Endodermal cell (in vitro differentiated cells): ENCODE measurements at regions not wholly inside any gene's neighbourhood (a gene's known extent, or its start where the extent isn't known, plus 50 kb on each side); places are given as distances from the start of the nearest gene placed in this dataset.

Experiments used
- DNase-seq: peaks from one replicate; pipeline ENCODE4 v3.0.0-alpha.2; 2017
- H3K27ac ChIP-seq: 2 replicates; pipeline ENCODE4 v1.5.1; 2013; ENCODE audit warnings: mild to moderate bottlenecking, low read depth, low read length, moderate library complexity
- H3K27me3 ChIP-seq: 2 replicates; pipeline ENCODE4 v1.6.1; 2013; ENCODE audit warnings: mild to moderate bottlenecking, low read length, moderate library complexity; ENCODE audit not compliant: insufficient read depth, control insufficient read depth, poor library complexity, severe bottlenecking
- H3K36me3 ChIP-seq: 2 replicates; pipeline ENCODE4 v1.7.0; 2013; ENCODE audit warnings: mild to moderate bottlenecking, low read length, moderate library complexity; ENCODE audit not compliant: control insufficient read depth, insufficient read depth
- H3K4me1 ChIP-seq: one replicate; pipeline ENCODE4 v1.7.0; 2013; ENCODE audit warnings: low read length; ENCODE audit not compliant: control insufficient read depth, insufficient read depth
- H3K4me3 ChIP-seq: 2 replicates; pipeline ENCODE4 v1.5.1; 2013; ENCODE audit warnings: mild to moderate bottlenecking, low read length, moderate library complexity
- H3K9ac ChIP-seq: 2 replicates; pipeline ENCODE4 v1.6.1; 2013; ENCODE audit warnings: mild to moderate bottlenecking, low read length, moderate library complexity; ENCODE audit not compliant: poor library complexity, severe bottlenecking; ENCODE audit errors: extremely low read depth
- H3K9me3 ChIP-seq: 2 replicates; pipeline ENCODE4 v1.6.1; 2013; ENCODE audit warnings: mild to moderate bottlenecking, low read length, moderate library complexity; ENCODE audit not compliant: control insufficient read depth
- H3K27ac Mint-ChIP-seq: 2 replicates; pipeline ENCODE4 v1.8.0; 2020; ENCODE audit warnings: mixed read lengths
- H3K27me3 Mint-ChIP-seq: 2 replicates; pipeline ENCODE4 v1.8.0; 2021; ENCODE audit warnings: mild to moderate bottlenecking, mixed read lengths; ENCODE audit not compliant: insufficient read depth
- H3K36me3 Mint-ChIP-seq: 2 replicates; pipeline ENCODE4 v1.8.0; 2020; ENCODE audit warnings: low read depth, mixed read lengths
- H3K4me1 Mint-ChIP-seq: 2 replicates; pipeline ENCODE4 v1.8.0; 2020; ENCODE audit warnings: mixed read lengths
- H3K4me3 Mint-ChIP-seq: 2 replicates; pipeline ENCODE4 v1.8.0; 2020; ENCODE audit warnings: mild to moderate bottlenecking, moderate library complexity, mixed read lengths
- H3K9me3 Mint-ChIP-seq: 2 replicates; pipeline ENCODE4 v1.8.0; 2020; ENCODE audit warnings: mild to moderate bottlenecking, mixed read lengths
- CTCF ChIP-seq: fragments of 200-600 bp; sonication (generic); conservative IDR thresholded peaks from 2 replicates; pipeline ENCODE4 v1.5.0; 2021; ENCODE audit warnings: antibody characterized with exemption, mild to moderate bottlenecking
- WGBS, 2 experiments: methylation state at CpG; one replicate each; pipeline versions ENCODE4 v1.1.5 to v1.1.7; 2013; ENCODE audit warnings: missing lambda C conversion rate in 2 of 2, mixed read lengths in 1 of 2; ENCODE audit not compliant: insufficient coverage in 1 of 2, insufficient read length in 1 of 2; 5-methylcytosine and 5-hydroxymethylcytosine counted together

GRCh38 chr4:83830138-83830888 is 294.4 kb downstream of the GPAT3 start:
- Mint-ChIP-seq H3K27ac (no peak overlapping the region), H3K27me3 (no peaks in the 10 kb centered on the region), H3K4me1 (peaks cover 36% of the 10 kb centered on the region), H3K4me3 (no peak overlapping the region), H3K9me3 (peaks cover 5% of the 10 kb centered on the region), H3K36me3 (no peaks in the 10 kb centered on the region)
- Histone ChIP-seq H3K27ac (no peak overlapping the region), H3K4me3 (no peak overlapping the region), H3K27me3 (no peaks in the 10 kb centered on the region), H3K9ac (no peak overlapping the region), H3K36me3 (no peaks in the 10 kb centered on the region), H3K4me1 (peaks cover 2% of the 10 kb centered on the region), H3K9me3 (no peaks in the 10 kb centered on the region)
- peak; percentile 68 for DNase-seq
- WGBS, 2 experiments: 66 to 97% methylated on average over 3 to 5 of the region's 5 CpGs
- TF ChIP-seq CTCF: no peak

GRCh38 chr4:83828601-83829000 is 292.7 kb downstream of the GPAT3 start:
- Mint-ChIP-seq H3K4me1 (peaks cover 39% of the 10 kb centered on the region), H3K36me3 (peaks cover 2% of the 10 kb centered on the region), H3K4me3 (no peak overlapping the region), H3K27ac (no peak overlapping the region), H3K9me3 (peaks cover 11% of the 10 kb centered on the region), H3K27me3 (no peaks in the 10 kb centered on the region)
- Histone ChIP-seq H3K4me1 (peaks cover 2% of the 10 kb centered on the region), H3K27me3 (no peaks in the 10 kb centered on the region), H3K4me3 (no peak overlapping the region), H3K9me3 (no peaks in the 10 kb centered on the region), H3K36me3 (no peaks in the 10 kb centered on the region), H3K27ac (no peak overlapping the region), H3K9ac (no peak overlapping the region)
- DNase-seq: no peak
- 84 to 100% methylated on average over 2 of the region's 2 CpGs for WGBS, 2 experiments
- TF ChIP-seq CTCF: no peak

GRCh38 chr4:83821493-83821892 is 285.6 kb downstream of the GPAT3 start:
- H3K9ac ChIP-seq: no peak overlapping the region
- no peak overlapping the region for H3K4me3 Mint-ChIP-seq
- no peak for DNase-seq
- H3K9me3 ChIP-seq: peaks cover 18% of the 10 kb centered on the region
- H3K4me3 ChIP-seq: no peak overlapping the region
- no peaks in the 10 kb centered on the region for H3K27me3 ChIP-seq
- H3K36me3 Mint-ChIP-seq: peaks cover 2% of the 10 kb centered on the region
- peaks cover 26% of the 10 kb centered on the region for H3K9me3 Mint-ChIP-seq
- H3K27ac ChIP-seq: no peak overlapping the region
- TF ChIP-seq CTCF: no peak
- H3K27me3 Mint-ChIP-seq: no peaks in the 10 kb centered on the region
- H3K4me1 Mint-ChIP-seq: peaks cover 11% of the 10 kb centered on the region
- H3K4me1 ChIP-seq: no peaks in the 10 kb centered on the region
- H3K27ac Mint-ChIP-seq: no peak overlapping the region
- no peaks in the 10 kb centered on the region for H3K36me3 ChIP-seq
